ENCODE measurements at regions not wholly inside any gene's neighbourhood (a gene's known extent, or its start where the extent isn't known, plus 50 kb on each side); places are given as distances from the start of the nearest gene placed in this dataset.

DNA sequence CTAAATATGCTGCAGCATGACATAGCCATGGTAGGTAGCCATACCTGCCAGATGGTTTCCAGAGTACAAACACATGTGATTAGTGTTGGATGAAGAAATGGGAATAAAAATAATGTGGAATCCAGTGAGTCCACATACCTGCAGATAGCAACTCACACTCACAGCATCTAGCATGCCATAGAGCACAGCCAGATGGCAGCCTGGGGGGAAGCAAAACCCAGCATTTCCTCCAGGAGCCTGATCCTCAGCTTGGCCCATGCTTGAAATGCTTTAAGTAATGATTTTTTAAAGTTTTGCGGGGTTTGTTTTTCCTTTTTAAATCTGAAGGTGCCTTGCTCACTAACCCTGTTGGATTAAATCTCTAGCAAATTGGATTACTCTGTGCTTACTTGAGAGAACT is 535.1 kb downstream of the STK39 start:
- Mint-ChIP-seq H3K9me3 (no peaks in the 10 kb centered on the region), H3K27me3 (no peaks in the 10 kb centered on the region), H3K27ac (no peak overlapping the region), H3K36me3 (peaks cover 3% of the 10 kb centered on the region), H3K4me1 (ENCODE audit: unreplicated experiment) (no peaks in the 10 kb centered on the region), H3K4me3 (no peak overlapping the region)
- no peak for TF ChIP-seq CTCF (conservative IDR thresholded peaks at IDR 0.05)
- DNase-seq (ENCODE audit: extremely low spot score, unreplicated experiment) = no peak

DNA sequence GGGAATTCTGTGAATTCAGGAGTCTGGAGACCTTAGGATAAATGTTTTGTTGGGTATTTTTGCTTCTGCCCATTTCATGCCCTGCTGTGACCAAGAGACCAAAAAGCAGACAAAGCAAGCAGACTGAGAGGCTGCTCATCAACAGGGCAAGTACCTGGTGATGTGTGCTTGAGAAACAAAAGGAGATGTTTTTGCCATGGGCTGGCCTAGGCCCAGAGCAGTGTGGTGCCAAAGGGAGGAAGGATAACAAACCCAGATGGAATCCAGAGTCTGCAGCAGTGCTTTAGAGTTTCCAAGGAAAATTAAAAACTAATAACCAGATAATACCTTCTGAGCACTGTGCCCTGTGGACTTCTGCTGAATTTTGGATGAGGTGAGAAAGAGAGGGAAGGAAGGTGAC is 538.4 kb downstream of the STK39 start:
- Mint-ChIP-seq H3K4me1 (ENCODE audit: unreplicated experiment) (no peaks in the 10 kb centered on the region), H3K27me3 (no peaks in the 10 kb centered on the region)

GRCh38 chr2:167706800-167707199 is 540.6 kb downstream of the STK39 start:
- no peak for DNase-seq (ENCODE audit: extremely low spot score, unreplicated experiment)
- Mint-ChIP-seq H3K27ac (no peak overlapping the region), H3K4me3 (no peak overlapping the region), H3K9me3 (no peaks in the 10 kb centered on the region), H3K36me3 (no peaks in the 10 kb centered on the region), H3K4me1 (ENCODE audit: unreplicated experiment) (no peaks in the 10 kb centered on the region), H3K27me3 (no peaks in the 10 kb centered on the region)
- TF ChIP-seq CTCF (conservative IDR thresholded peaks at IDR 0.05) = no peak

More for the DNA sequence above, 538.4 kb downstream of the STK39 start:
- Mint-ChIP-seq H3K27ac (no peak overlapping the region), H3K4me3 (no peak overlapping the region), H3K9me3 (no peaks in the 10 kb centered on the region), H3K36me3 (no peaks in the 10 kb centered on the region)
- no peak for DNase-seq (ENCODE audit: extremely low spot score, unreplicated experiment)
- TF ChIP-seq CTCF (conservative IDR thresholded peaks at IDR 0.05) = no peak

GRCh38 chr2:167703441-167703840 is 544.0 kb downstream of the STK39 start:
- H3K36me3 Mint-ChIP-seq = no peaks in the 10 kb centered on the region
- no peaks in the 10 kb centered on the region for H3K9me3 Mint-ChIP-seq
- no peak for DNase-seq (ENCODE audit: extremely low spot score, unreplicated experiment)
- H3K27ac Mint-ChIP-seq = no peak overlapping the region
- H3K4me3 Mint-ChIP-seq = no peak overlapping the region
- H3K4me1 Mint-ChIP-seq (ENCODE audit: unreplicated experiment) = no peaks in the 10 kb centered on the region
- H3K27me3 Mint-ChIP-seq = no peaks in the 10 kb centered on the region
- TF ChIP-seq CTCF (conservative IDR thresholded peaks at IDR 0.05) = no peak

GRCh38 chr2:167702227-167702626 is 545.2 kb downstream of the STK39 start:
- no peak for TF ChIP-seq CTCF (conservative IDR thresholded peaks at IDR 0.05)
- Mint-ChIP-seq H3K27ac (no peak overlapping the region), H3K4me3 (no peak overlapping the region), H3K27me3 (no peaks in the 10 kb centered on the region), H3K36me3 (no peaks in the 10 kb centered on the region), H3K4me1 (ENCODE audit: unreplicated experiment) (no peaks in the 10 kb centered on the region), H3K9me3 (no peaks in the 10 kb centered on the region)
- no peak for DNase-seq (ENCODE audit: extremely low spot score, unreplicated experiment)

DNA sequence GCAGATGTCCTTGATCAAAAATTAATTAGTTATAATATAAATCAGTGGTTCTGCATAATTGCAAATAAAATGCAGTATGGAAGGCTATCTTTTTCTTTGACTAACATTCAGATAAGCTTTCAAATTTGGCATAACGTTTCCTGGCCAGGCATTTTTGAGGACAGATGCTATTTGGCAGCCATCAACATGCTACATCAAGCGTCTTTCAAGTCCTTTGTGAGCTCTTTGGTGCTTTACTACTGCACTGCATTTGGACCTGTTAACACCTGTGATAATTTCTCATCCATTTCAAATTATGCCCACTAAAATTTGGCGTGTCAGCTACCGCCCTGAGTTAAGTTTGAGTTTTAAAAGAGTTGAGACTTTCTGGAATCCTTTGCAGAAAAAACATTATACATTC is 545.7 kb downstream of the STK39 start:
- DNase-seq (ENCODE audit: extremely low spot score, unreplicated experiment) = no peak
- no peaks in the 10 kb centered on the region for H3K4me1 Mint-ChIP-seq (ENCODE audit: unreplicated experiment)
- H3K4me3 Mint-ChIP-seq = no peak overlapping the region
- no peaks in the 10 kb centered on the region for H3K9me3 Mint-ChIP-seq
- no peak overlapping the region for H3K27ac Mint-ChIP-seq
- no peaks in the 10 kb centered on the region for H3K36me3 Mint-ChIP-seq
- no peaks in the 10 kb centered on the region for H3K27me3 Mint-ChIP-seq
- no peak for TF ChIP-seq CTCF (conservative IDR thresholded peaks at IDR 0.05)
